Liver (tissue), 8 donors: ENCODE measurements at regions not wholly inside any gene's neighbourhood (a gene's known extent, or its start where the extent isn't known, plus 50 kb on each side); places are given as distances from the start of the nearest gene placed in this dataset.

Source experiments
- DNase-seq: peaks from one replicate; pipeline ENCODE4 v3.0.0-alpha.2; 2017; ENCODE audit warnings: low spot score
- H3K27ac ChIP-seq, 2 donors: one replicate each; pipeline ENCODE4 v1.7.0; 2013; ENCODE audit warnings: inconsistent platforms in 2 of 2, low read length in 2 of 2, control low read depth in 1 of 2, low read depth in 1 of 2, mild to moderate bottlenecking in 1 of 2
- H3K27me3 ChIP-seq, 4 donors: one replicate each; pipeline versions ENCODE4 v1.6.1 to v1.7.0; 2013; ENCODE audit warnings: low read length in 3 of 4, inconsistent platforms in 1 of 4, mild to moderate bottlenecking in 1 of 4, moderate library complexity in 1 of 4; ENCODE audit not compliant: control insufficient read depth in 4 of 4, insufficient read depth in 4 of 4
- H3K36me3 ChIP-seq, 4 donors: one replicate each; pipeline versions ENCODE4 v1.6.1 to v1.7.0; 2013; ENCODE audit warnings: low read length in 3 of 4, mild to moderate bottlenecking in 3 of 4, low read depth in 1 of 4, moderate library complexity in 1 of 4; ENCODE audit not compliant: control insufficient read depth in 4 of 4, insufficient read depth in 3 of 4
- H3K4me1 ChIP-seq, 4 donors: one replicate each; pipeline versions ENCODE4 v1.6.1 to v1.7.0; 2013; ENCODE audit warnings: low read length in 3 of 4, mild to moderate bottlenecking in 3 of 4, moderate library complexity in 1 of 4; ENCODE audit not compliant: control insufficient read depth in 4 of 4, insufficient read depth in 4 of 4
- H3K4me3 ChIP-seq, 3 donors: one replicate each; pipeline versions ENCODE4 v1.6.1 to v1.7.0; 2013; ENCODE audit warnings: low read length in 3 of 3, control low read depth in 1 of 3, low read depth in 1 of 3, mild to moderate bottlenecking in 1 of 3
- H3K9ac ChIP-seq, 2 donors: one replicate each; pipeline ENCODE4 v1.7.0; 2013; ENCODE audit warnings: low read length in 2 of 2, mild to moderate bottlenecking in 2 of 2, moderate library complexity in 2 of 2, control low read depth in 1 of 2, low read depth in 1 of 2
- H3K9me3 ChIP-seq, 4 donors: one replicate each; pipeline versions ENCODE4 v1.6.1 to v1.7.0; 2013; ENCODE audit warnings: low read length in 3 of 4; ENCODE audit not compliant: control insufficient read depth in 4 of 4
- EGR1 ChIP-seq, 2 donors: IDR thresholded peaks; 2 replicates each; pipeline ENCODE4 v1.6.1; 2016 to 2018; ENCODE audit warnings: antibody characterized with exemption in 2 of 2, low read depth in 2 of 2
- FOXA1 ChIP-seq: IDR thresholded peaks from 2 replicates; pipeline ENCODE4 v1.6.1; 2016; ENCODE audit warnings: antibody characterized with exemption
- FOXA2 ChIP-seq: IDR thresholded peaks from 2 replicates; pipeline ENCODE4 v1.6.1; 2016; ENCODE audit warnings: antibody characterized with exemption
- GABPA ChIP-seq, 2 donors: IDR thresholded peaks in 1 of 2; conservative IDR thresholded peaks in 1 of 2; 2 replicates each; pipeline ENCODE4 v1.6.1; 2016; ENCODE audit warnings: antibody characterized with exemption in 2 of 2, mild to moderate bottlenecking in 1 of 2, moderate library complexity in 1 of 2
- HNF4A ChIP-seq, 2 donors: conservative IDR thresholded peaks; 2 replicates each; pipeline ENCODE4 v1.6.1; 2016; ENCODE audit warnings: antibody characterized with exemption in 2 of 2, mild to moderate bottlenecking in 2 of 2
- JUND ChIP-seq, 2 donors: IDR thresholded peaks; 2 replicates each; pipeline ENCODE4 v1.6.1; 2016; ENCODE audit warnings: antibody characterized with exemption in 2 of 2
- NR2F2 ChIP-seq: IDR thresholded peaks from 2 replicates; pipeline ENCODE4 v1.6.1; 2016; ENCODE audit warnings: antibody characterized with exemption
- RAD21 ChIP-seq, 2 donors: IDR thresholded peaks; 2 replicates each; pipeline ENCODE4 v1.6.1; 2016; ENCODE audit warnings: antibody characterized with exemption in 2 of 2, mild to moderate bottlenecking in 2 of 2
- RXRA ChIP-seq, 2 donors: IDR thresholded peaks; 2 replicates each; pipeline ENCODE4 v1.6.1; 2017 to 2018; ENCODE audit warnings: antibody characterized with exemption in 2 of 2, mild to moderate bottlenecking in 1 of 2
- TAF1 ChIP-seq: conservative IDR thresholded peaks from 2 replicates; pipeline ENCODE4 v1.6.1; 2016; ENCODE audit warnings: antibody characterized with exemption, mild to moderate bottlenecking
- YY1 ChIP-seq: IDR thresholded peaks from 2 replicates; pipeline ENCODE4 v1.6.1; 2016; ENCODE audit warnings: antibody characterized with exemption, mild to moderate bottlenecking
- WGBS: extraction: QIAGEN DNeasy Blood & Tissue Kit; methylation state at CpG from one replicate; pipeline ENCODE4 v1.1.7; 2013; 5-methylcytosine and 5-hydroxymethylcytosine counted together
- TF ChIP-seq, protein P1 (sequence below): fragments of 150-350 bp; IDR thresholded peaks from 2 replicates; pipeline ENCODE4 v1.5.1; 2017; ENCODE audit warnings: improper control_type of control experiment, low read depth, low read length; ENCODE audit not compliant: missing input control
- TF ChIP-seq, protein P2 (sequence below): IDR thresholded peaks from 2 replicates; pipeline ENCODE4 v1.6.1; 2016; ENCODE audit warnings: antibody characterized with exemption
- TF ChIP-seq, protein P3 (sequence below): IDR thresholded peaks from 2 replicates; pipeline ENCODE4 v1.6.1; 2016; ENCODE audit warnings: antibody characterized with exemption
- TF ChIP-seq, protein P4 (sequence below): IDR thresholded peaks from 2 replicates; pipeline ENCODE4 v1.6.1; 2016; ENCODE audit warnings: antibody characterized with exemption
- donor health status: healthy.
- donor health status: healthy.
- donor health status: healthy.
- donor health status: healthy.
- donor health status: healthy.

DNA sequence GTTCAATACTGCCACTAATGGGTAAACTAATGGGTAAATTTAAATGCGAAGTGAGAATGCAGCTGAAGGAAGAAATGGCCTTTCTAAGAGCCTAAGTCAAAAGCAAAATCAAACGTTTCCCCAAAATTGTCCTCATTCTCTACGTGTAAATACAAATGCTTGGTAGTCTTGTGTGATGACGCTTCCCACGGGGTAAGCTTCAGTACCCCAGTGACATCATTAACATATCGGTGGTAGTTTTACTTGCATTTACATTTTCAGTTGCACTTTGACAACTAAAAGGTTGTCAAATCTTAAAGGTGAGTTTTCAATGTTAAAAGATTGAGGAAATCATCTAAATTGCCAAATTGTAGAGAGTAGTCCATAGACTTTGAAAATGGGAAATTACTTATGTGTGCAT is 550.7 kb upstream of the CCNG1 start (continued):
- TF ChIP-seq, protein P1, sequence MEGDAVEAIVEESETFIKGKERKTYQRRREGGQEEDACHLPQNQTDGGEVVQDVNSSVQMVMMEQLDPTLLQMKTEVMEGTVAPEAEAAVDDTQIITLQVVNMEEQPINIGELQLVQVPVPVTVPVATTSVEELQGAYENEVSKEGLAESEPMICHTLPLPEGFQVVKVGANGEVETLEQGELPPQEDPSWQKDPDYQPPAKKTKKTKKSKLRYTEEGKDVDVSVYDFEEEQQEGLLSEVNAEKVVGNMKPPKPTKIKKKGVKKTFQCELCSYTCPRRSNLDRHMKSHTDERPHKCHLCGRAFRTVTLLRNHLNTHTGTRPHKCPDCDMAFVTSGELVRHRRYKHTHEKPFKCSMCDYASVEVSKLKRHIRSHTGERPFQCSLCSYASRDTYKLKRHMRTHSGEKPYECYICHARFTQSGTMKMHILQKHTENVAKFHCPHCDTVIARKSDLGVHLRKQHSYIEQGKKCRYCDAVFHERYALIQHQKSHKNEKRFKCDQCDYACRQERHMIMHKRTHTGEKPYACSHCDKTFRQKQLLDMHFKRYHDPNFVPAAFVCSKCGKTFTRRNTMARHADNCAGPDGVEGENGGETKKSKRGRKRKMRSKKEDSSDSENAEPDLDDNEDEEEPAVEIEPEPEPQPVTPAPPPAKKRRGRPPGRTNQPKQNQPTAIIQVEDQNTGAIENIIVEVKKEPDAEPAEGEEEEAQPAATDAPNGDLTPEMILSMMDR = no peak
- TF ChIP-seq YY1 = no peak

DNA sequence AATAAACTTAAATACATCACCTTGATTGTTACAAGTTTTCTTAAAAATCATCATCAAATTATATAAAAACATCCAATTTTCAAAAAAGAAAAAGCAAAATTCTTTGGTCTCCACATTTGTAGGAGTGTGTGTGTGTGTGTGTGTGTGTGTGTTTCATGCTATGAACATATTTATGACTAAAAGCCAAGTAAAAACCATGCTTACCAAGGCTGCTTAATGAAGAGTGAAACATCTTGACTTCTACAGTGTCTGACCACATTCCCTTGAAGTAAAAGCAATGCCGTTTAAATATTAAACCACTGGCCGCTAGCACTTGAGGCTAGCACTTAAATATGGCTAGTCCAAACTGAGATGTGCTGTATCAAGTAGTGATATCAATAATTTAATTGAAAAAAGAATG is 549.1 kb upstream of the CCNG1 start:
- DNase-seq = no peak

DNA sequence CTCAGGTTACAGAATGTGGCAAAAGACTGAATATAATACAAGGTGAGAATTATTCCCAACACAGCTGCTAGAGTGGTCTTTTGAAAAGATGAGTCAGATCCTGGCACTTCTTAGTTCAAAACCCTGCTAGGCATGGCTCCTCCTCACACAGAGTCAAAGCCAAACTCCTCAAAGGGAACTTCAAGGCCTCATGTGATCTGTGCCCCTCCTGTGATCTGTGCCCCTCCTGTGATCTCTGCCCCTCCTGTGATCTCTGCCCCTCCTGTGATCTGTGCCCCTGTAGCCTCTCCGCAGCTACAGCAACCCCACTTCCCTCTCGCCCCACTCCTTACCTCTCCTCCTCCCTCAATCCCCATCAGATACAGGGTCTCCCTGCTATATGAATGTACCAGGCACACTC is 525.5 kb upstream of the CCNG1 start:
- Histone ChIP-seq H3K9ac (no peak overlapping the region), H3K27me3 (no peaks in the 10 kb centered on the region), H3K27ac (no peak overlapping the region), H3K36me3 (no peaks in the 10 kb centered on the region), H3K4me3 (no peak overlapping the region), H3K9me3 (no peaks in the 10 kb centered on the region), H3K4me1 (no peaks in the 10 kb centered on the region)
- no peak for TF ChIP-seq JUND (IDR thresholded peaks at IDR 0.05)
- no peak for DNase-seq
- WGBS = 53% methylated on average over 2 of the region's 2 CpGs

More for the DNA sequence above, 549.1 kb upstream of the CCNG1 start:
- H3K4me3 ChIP-seq = no peak overlapping the region
- no peaks in the 10 kb centered on the region for H3K4me1 ChIP-seq
- H3K27me3 ChIP-seq = no peaks in the 10 kb centered on the region
- 90% methylated on average over 2 of the region's 2 CpGs for WGBS
- no peak overlapping the region for H3K9ac ChIP-seq
- H3K9me3 ChIP-seq = no peaks in the 10 kb centered on the region
- H3K27ac ChIP-seq = no peak overlapping the region
- H3K36me3 ChIP-seq = no peaks in the 10 kb centered on the region
- no peak for TF ChIP-seq EGR1 (IDR thresholded peaks at IDR 0.05; ENCODE audit: low read depth in 2 of 2)
- TF ChIP-seq FOXA2 = no peak
- no peak for TF ChIP-seq GABPA (IDR thresholded peaks at IDR 0.05 in 1 of 2, conservative IDR thresholded peaks at IDR 0.05 in 1 of 2)
- no peak for TF ChIP-seq TAF1
- TF ChIP-seq, protein P2, sequence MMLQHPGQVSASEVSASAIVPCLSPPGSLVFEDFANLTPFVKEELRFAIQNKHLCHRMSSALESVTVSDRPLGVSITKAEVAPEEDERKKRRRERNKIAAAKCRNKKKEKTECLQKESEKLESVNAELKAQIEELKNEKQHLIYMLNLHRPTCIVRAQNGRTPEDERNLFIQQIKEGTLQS = no peak
- TF ChIP-seq NR2F2 = no peak

DNA sequence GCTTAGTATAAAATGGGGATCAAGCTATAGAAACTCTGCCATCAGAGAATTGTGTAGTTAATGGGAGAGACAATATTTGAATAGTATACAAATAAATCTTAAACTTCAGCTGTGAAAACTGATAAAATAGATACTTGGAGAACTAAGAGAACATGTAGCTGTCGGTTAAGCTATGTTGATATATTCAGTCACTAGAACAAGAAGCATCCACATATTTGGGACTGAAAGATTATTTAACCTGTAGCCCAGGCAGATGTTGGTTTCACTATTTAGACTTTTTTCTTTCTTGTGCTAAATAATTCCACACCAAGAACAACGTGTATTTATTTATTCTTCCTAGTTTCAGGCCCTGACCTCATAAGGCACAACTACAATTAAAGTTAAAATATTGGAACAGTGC is 521.0 kb upstream of the CCNG1 start:
- Histone ChIP-seq H3K27ac (no peak overlapping the region), H3K4me1 (no peaks in the 10 kb centered on the region), H3K9ac (no peak overlapping the region), H3K27me3 (no peaks in the 10 kb centered on the region), H3K36me3 (no peaks in the 10 kb centered on the region), H3K9me3 (no peaks in the 10 kb centered on the region), H3K4me3 (no peak overlapping the region)
- no peak for DNase-seq
- TF ChIP-seq HNF4A (conservative IDR thresholded peaks at IDR 0.05) (no peak), TAF1 (no peak), EGR1 (IDR thresholded peaks at IDR 0.05; ENCODE audit: low read depth in 2 of 2) (no peak)
- WGBS = 69% methylated on average over 2 of the region's 2 CpGs

DNA sequence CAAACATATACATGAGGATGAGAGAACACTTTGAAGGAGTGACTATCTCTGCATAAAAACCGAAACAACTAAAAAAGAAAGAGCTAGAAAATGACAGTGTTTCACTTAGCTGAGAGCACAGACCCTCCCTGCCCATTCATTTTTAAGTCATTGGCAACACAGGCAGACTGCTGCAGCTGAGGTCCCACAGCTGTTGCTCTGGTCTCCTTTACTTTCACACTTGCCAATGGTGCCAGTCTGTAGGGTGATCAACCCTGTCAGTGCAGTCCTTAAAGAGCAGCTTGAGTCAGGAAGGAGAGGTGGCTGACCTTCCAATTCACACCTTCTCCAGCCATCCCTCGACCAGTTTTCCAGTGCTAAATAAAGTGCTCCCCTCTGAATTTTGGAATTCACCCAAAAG is 508.3 kb upstream of the CCNG1 start:
- H3K9me3 ChIP-seq = no peaks in the 10 kb centered on the region
- no peak overlapping the region for H3K4me3 ChIP-seq
- no peaks in the 10 kb centered on the region for H3K4me1 ChIP-seq
- TF ChIP-seq, protein P3, sequence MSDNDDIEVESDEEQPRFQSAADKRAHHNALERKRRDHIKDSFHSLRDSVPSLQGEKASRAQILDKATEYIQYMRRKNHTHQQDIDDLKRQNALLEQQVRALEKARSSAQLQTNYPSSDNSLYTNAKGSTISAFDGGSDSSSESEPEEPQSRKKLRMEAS = no peak
- TF ChIP-seq FOXA2 (no peak), YY1 (no peak), RXRA (IDR thresholded peaks at IDR 0.05) (no peak), NR2F2 (no peak), TAF1 (no peak), FOXA1 (no peak), JUND (IDR thresholded peaks at IDR 0.05) (no peak), GABPA (IDR thresholded peaks at IDR 0.05 in 1 of 2, conservative IDR thresholded peaks at IDR 0.05 in 1 of 2) (no peak), RAD21 (IDR thresholded peaks at IDR 0.05) (no peak)
- TF ChIP-seq, protein P2 = no peak
- TF ChIP-seq, protein P4, sequence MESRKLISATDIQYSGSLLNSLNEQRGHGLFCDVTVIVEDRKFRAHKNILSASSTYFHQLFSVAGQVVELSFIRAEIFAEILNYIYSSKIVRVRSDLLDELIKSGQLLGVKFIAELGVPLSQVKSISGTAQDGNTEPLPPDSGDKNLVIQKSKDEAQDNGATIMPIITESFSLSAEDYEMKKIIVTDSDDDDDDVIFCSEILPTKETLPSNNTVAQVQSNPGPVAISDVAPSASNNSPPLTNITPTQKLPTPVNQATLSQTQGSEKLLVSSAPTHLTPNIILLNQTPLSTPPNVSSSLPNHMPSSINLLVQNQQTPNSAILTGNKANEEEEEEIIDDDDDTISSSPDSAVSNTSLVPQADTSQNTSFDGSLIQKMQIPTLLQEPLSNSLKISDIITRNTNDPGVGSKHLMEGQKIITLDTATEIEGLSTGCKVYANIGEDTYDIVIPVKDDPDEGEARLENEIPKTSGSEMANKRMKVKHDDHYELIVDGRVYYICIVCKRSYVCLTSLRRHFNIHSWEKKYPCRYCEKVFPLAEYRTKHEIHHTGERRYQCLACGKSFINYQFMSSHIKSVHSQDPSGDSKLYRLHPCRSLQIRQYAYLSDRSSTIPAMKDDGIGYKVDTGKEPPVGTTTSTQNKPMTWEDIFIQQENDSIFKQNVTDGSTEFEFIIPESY = no peak
- TF ChIP-seq, protein P1 = no peak
- no peaks in the 10 kb centered on the region for H3K27me3 ChIP-seq
- H3K27ac ChIP-seq = no peak overlapping the region
- no peak overlapping the region for H3K9ac ChIP-seq
- WGBS = 60% methylated on average over 2 of the region's 2 CpGs
- H3K36me3 ChIP-seq = no peaks in the 10 kb centered on the region
- no peak for DNase-seq
